Kidney epithelial cell (primary cell): ENCODE measurements at regions not wholly inside any gene's neighbourhood (a gene's known extent, or its start where the extent isn't known, plus 50 kb on each side); places are given as distances from the start of the nearest gene placed in this dataset.

Source experiments
- DNase-seq: peaks from one replicate; pipeline ENCODE4 v3.0.0-alpha.2; 2010; ENCODE audit warnings: low read depth
- H3K27me3 ChIP-seq: 2 replicates; pipeline ENCODE4 v1.6.0; 2011; ENCODE audit warnings: low read length; ENCODE audit not compliant: control insufficient read depth, insufficient read depth
- H3K36me3 ChIP-seq: 2 replicates; pipeline ENCODE4 v1.5.1; 2011; ENCODE audit warnings: low read length; ENCODE audit not compliant: control insufficient read depth, insufficient read depth
- H3K4me3 ChIP-seq: 2 replicates; pipeline ENCODE4 v1.5.1; 2011; ENCODE audit warnings: low read depth, mild to moderate bottlenecking, control low read depth, low read length
- TF ChIP-seq, protein P1 (sequence below): IDR thresholded peaks from 2 replicates; pipeline ENCODE4 v1.5.1; 2011; ENCODE audit warnings: mild to moderate bottlenecking, moderate library complexity, low read length, control low read depth, inconsistent platforms; ENCODE audit not compliant: insufficient read depth, poor library complexity, severe bottlenecking

- no peak for DNase-seq
- Histone ChIP-seq H3K4me3 (no peak overlapping the region), H3K36me3 (no peaks in the 10 kb centered on the region)
Measured at GRCh38 chr3:135326851-135327250, 531.8 kb downstream of the EPHB1 start.

GRCh38 chr3:135328036-135328435 is 533.0 kb downstream of the EPHB1 start:
- Histone ChIP-seq H3K36me3 (no peaks in the 10 kb centered on the region), H3K4me3 (no peak overlapping the region), H3K27me3 (no peaks in the 10 kb centered on the region)
- no peak for DNase-seq
- TF ChIP-seq, protein P1, sequence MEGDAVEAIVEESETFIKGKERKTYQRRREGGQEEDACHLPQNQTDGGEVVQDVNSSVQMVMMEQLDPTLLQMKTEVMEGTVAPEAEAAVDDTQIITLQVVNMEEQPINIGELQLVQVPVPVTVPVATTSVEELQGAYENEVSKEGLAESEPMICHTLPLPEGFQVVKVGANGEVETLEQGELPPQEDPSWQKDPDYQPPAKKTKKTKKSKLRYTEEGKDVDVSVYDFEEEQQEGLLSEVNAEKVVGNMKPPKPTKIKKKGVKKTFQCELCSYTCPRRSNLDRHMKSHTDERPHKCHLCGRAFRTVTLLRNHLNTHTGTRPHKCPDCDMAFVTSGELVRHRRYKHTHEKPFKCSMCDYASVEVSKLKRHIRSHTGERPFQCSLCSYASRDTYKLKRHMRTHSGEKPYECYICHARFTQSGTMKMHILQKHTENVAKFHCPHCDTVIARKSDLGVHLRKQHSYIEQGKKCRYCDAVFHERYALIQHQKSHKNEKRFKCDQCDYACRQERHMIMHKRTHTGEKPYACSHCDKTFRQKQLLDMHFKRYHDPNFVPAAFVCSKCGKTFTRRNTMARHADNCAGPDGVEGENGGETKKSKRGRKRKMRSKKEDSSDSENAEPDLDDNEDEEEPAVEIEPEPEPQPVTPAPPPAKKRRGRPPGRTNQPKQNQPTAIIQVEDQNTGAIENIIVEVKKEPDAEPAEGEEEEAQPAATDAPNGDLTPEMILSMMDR, result no peak

More at GRCh38 chr3:135326851-135327250, 531.8 kb downstream of the EPHB1 start:
- TF ChIP-seq, protein P1, result no peak
- H3K27me3 ChIP-seq, result no peaks in the 10 kb centered on the region

GRCh38 chr3:135329479-135329878 is 534.4 kb downstream of the EPHB1 start:
- TF ChIP-seq, protein P1, result no peak
- Histone ChIP-seq H3K4me3 (no peak overlapping the region), H3K36me3 (no peaks in the 10 kb centered on the region), H3K27me3 (no peaks in the 10 kb centered on the region)
- DNase-seq, result no peak

GRCh38 chr3:135337192-135337591 is 542.1 kb downstream of the EPHB1 start:
- TF ChIP-seq, protein P1, result no peak
- Histone ChIP-seq H3K27me3 (no peaks in the 10 kb centered on the region), H3K36me3 (no peaks in the 10 kb centered on the region), H3K4me3 (no peak overlapping the region)
- DNase-seq, result no peak

DNA sequence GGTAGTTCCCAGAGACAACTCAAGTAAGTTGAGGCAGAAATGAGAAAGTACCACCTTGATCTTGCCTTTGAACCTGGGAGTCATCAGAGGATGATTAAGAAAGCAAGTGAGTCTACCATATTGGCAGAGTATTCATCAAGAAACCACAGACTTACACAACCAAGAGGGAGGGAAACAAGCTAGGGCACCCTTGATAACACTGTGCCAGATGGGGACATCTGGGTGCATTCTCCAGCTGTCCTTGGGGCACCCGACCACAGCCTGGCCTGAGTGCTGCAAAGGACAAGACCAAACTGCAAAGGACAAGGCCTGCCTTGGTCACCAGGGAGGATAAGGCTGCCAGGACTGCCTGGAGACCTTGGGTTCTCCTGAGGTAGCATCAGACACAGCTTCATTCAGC is 553.6 kb downstream of the EPHB1 start:
- Histone ChIP-seq H3K4me3 (no peak overlapping the region), H3K27me3 (no peaks in the 10 kb centered on the region), H3K36me3 (no peaks in the 10 kb centered on the region)
- DNase-seq, result no peak
- TF ChIP-seq, protein P1, result no peak

- no peaks in the 10 kb centered on the region for H3K36me3 ChIP-seq
- no peak for DNase-seq
- TF ChIP-seq, protein P1, result no peak
- no peaks in the 10 kb centered on the region for H3K27me3 ChIP-seq
- H3K4me3 ChIP-seq, result no peak overlapping the region
Measured at GRCh38 chr3:135349254-135349948, 554.3 kb downstream of the EPHB1 start.
